Lower leg skin (tissue), 3 donors: ENCODE measurements at regions not wholly inside any gene's neighbourhood (a gene's known extent, or its start where the extent isn't known, plus 50 kb on each side); places are given as distances from the start of the nearest gene placed in this dataset.

Source experiments
- CTCF ChIP-seq, 3 donors: fragments of 450-650 bp; IDR thresholded peaks; one replicate each; pipeline ENCODE4 v1.5.1; 2016; ENCODE audit warnings: antibody characterized with exemption in 3 of 3, mild to moderate bottlenecking in 3 of 3, moderate library complexity in 2 of 3
- POLR2A ChIP-seq, 2 donors: fragments of 450-650 bp; IDR thresholded peaks; one replicate each; pipeline ENCODE4 v1.6.1; 2016 to 2017; ENCODE audit warnings: antibody characterized with exemption in 2 of 2, mild to moderate bottlenecking in 1 of 2, moderate library complexity in 1 of 2

GRCh38 chr1:221016751-221017150, 137.5 kb downstream of the HLX start:
- no peak for TF ChIP-seq CTCF (IDR thresholded peaks at IDR 0.05)
- TF ChIP-seq POLR2A (IDR thresholded peaks at IDR 0.05) = no peak
